Stimulated activated naive CD8-positive, alpha-beta T cell treated with anti-CD3 and anti-CD28 coated beads, Interleukin-15, Interleukin-2, amounts not matched to agents 100 U/mL and 50 U/mL, for 24 hours (primary cell): ENCODE measurements at regions not wholly inside any gene's neighbourhood (a gene's known extent, or its start where the extent isn't known, plus 50 kb on each side); places are given as distances from the start of the nearest gene placed in this dataset.
"Not testable (repeated sequence)": the region's sequence is repeated elsewhere in the genome, so short reads cannot be mapped to it uniquely, and the experiment has no call there.

Experiments
- ATAC-seq: fragments of 150-1000 bp; cut with Tn5 transposase; one replicate; pipeline ENCODE4 v1.10.0; 2021
- DNase-seq: peaks from one replicate; pipeline ENCODE4 v3.0.0; 2021

- ATAC-seq, result no peak
Measured at GRCh38 chr2:15753233-15753798, 161.6 kb downstream of the DDX1 start.

DNA sequence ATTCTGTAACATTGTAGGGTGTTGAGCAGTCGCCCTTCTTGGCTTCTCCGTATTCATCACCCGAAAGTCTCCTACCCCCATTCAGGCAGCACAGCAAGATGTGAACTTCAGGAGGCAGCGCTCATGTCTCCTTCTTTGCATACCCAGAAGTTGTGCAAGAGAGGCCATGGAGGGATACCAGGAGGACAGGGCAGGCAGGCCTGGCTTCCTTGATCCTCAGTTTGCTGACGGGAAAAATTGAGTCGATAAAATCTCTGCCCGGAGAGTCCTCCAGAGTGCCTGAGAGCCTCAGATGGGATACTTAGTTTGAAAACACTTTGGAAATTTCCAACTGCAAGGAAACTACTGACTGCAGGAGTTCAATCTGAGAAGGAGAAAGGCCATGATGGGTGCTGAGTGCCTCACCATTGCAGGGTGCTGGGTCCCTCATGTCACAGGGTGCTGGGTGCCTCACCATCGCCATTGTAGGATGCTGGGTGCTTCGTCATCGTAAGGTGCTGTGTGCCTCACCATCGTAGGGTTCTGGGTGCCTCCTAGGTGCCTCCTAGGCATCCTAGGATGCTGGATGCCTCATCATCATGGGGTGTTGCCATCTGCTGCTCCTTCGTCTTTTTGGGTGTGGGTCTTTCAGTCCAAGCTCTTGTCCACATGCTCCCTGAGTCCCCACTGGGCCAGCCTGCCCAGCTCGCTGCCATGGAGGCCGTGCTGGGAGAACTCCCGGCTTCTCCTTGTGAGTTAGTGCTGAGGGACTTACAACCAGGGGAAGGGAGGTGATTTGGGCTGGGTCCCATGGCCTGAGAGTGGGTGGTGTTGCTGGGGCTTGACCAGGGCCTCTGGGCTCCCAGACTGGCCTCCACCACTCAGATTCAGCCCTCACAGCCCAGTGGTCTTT lies 162.4 kb downstream of the DDX1 start:
- no peak for DNase-seq
- ATAC-seq, result no peak

More at GRCh38 chr2:15753233-15753798, 161.6 kb downstream of the DDX1 start:
- no peak for DNase-seq

DNA sequence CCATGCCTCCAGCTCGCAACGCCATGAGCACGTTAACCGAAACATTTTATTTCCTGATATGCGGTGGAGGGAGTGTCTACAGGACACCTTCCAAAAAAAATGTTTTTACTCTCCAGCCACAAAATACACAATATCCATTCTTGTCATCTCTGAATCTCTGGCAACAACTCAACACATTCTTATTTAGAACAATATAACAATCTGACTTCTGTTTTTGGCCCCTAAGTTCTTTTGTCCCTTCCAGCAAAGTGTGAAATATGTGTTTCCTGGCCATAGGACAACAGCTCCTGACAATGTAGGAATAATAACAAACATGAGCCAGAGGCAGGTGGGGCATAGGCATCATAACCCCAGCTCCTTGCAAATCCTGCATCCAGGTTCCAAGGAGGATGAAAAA lies 163.0 kb downstream of the DDX1 start:
- ATAC-seq (no peak), DNase-seq (no peak)

DNA sequence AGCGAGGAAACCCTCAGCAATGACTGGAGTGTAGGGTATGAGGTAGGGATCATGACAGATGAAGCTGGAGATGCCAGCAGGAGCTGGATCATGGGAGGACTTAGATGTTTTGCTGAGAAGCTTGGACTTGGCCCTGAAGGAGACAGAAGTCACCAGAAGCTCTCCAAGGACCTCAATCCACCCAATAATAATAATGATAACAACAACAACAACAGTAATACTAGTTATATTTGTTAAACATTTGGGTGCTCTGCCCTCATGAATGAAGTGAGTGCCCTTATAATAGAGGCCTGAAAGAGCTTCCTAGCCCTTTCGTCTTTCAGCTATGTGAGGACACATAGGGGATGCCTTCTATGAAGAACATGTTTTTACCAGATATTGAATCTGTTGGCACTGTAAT lies 163.9 kb downstream of the DDX1 start:
- ATAC-seq (no peak), DNase-seq (no peak)

- ATAC-seq (no peak), DNase-seq (no peak)
Measured at GRCh38 chr2:15756011-15756550, 164.4 kb downstream of the DDX1 start.

- no peak for DNase-seq
- ATAC-seq, result no peak
Measured at GRCh38 chr2:15756882-15757819, 165.5 kb downstream of the DDX1 start.

GRCh38 chr2:15757820-15758586 lies 166.3 kb downstream of the DDX1 start:
- ATAC-seq, result no peak
- DNase-seq, result no peak

DNA sequence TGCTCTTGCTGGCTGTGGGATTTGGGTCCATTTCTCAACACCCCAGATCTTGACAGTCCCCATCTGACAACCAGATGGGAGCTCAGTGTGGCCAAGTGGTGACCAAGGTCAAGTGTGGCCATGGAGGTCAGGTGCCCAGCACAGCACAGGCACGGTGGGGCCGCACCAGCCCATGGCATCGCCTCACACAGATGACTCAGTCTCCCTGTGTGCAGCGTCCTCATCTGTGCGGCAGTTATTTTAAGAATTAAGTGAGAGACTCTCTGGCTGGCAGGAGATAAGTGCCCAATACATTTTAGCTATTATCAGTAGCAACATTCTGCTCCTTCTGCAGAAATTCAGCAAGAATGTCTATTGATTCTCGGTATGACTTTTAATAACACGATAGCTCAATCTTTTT lies 167.2 kb downstream of the DDX1 start:
- ATAC-seq (no peak), DNase-seq (no peak)

DNA sequence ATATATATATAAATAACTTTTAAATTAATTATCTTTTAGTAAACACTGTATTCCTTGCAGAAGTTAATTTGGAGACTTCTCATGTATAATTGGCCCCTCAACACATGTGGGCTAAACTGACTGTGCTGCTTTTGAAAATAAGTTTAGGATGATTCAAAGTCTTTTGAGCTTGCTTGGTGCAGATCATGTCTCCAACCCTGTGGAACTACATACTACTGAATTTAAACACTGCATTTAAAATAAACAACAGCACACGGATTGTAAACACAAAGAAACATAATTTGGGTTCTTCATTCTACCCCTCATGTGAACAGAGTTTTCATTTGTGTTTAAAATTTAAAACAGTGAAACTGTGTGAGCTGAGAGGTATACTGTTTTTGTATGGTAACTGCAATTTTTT lies 167.7 kb downstream of the DDX1 start:
- no peak for ATAC-seq
- no peak for DNase-seq

GRCh38 chr2:15759791-15760190 lies 168.1 kb downstream of the DDX1 start:
- ATAC-seq, DNase-seq: not testable (repeated sequence)

DNA sequence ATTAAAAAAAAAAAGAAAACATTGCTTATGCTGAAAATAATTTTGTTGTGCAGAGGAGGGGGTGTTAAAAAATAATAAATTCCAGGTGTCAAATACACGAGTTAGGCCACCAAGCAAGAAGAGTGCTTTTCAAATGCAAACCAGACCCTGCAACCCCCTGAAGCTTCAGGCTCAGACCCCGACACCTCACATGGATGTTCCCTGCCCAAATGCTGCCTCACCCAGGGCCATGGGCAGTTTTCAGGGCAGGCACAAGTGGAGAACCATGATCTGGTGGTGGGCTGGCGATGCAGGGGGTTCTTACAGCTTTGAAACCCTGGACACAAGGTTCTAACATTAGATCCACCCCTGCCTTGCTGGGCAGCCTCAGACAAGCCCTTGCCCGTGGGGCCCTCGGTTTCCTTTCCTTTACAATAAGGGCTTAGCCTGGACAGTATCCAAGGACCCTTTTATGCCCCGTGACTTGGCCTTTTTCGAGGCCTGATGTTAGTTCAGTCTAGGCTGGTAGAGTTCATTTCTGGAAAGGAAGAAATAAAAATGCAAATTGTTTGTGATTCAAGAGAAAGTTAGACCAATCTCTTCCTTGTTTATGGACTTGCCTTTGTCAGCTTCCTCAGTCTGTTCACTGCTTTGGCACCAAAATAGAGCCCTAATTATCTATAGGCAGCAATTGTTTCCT lies 168.7 kb downstream of the DDX1 start:
- ATAC-seq (no peak), DNase-seq (no peak)

- DNase-seq (no peak), ATAC-seq (no peak)
Measured at GRCh38 chr2:15761056-15761455, 169.4 kb downstream of the DDX1 start.

- DNase-seq (no peak), ATAC-seq (no peak)
Measured at GRCh38 chr2:15761910-15762309, 170.2 kb downstream of the DDX1 start.

GRCh38 chr2:15762449-15762848 lies 170.8 kb downstream of the DDX1 start:
- DNase-seq (no peak), ATAC-seq (no peak)

- no peak for DNase-seq
- no peak for ATAC-seq
Measured at GRCh38 chr2:15763106-15763821, 171.6 kb downstream of the DDX1 start.

DNA sequence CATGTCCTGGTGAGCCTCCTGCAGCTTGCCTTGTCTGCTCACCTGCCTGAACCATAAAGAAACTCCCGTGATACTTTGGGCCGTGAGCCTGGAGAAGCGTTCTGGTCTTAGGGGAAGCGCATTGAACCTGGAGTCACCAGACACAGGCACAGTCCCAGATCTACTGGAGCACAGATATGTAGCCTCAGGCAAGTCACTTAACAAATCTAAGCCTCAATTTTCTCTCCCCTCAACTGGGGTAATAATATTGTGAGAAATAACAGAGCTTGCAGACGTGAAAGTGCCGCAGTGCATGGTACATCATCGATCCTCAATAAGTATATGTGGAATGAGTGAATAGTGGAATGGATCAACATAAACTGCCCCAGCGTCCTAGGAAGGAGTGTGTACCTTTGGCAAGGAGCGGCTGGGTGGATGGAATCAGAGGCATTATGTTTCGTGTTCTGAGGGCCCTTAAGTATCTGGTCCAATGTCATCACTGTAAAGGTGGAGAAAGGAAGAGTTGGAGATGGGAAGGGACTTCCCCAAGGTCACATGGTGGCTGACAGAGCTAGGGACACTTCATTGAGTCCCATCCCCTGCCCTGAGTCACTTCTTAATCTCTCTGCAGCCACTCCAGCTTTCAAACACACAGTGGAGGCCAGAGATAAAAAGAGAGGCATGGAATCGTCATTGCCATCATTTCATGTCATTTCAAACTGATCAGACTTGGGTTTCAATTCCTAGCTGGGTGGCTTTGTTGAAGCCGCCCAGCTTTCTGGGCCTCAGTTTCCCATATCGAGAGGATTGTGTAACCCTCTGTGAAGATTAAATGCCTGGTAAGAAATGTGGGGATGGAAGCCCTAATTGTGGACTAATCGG lies 172.4 kb downstream of the DDX1 start:
- ATAC-seq (no peak), DNase-seq (no peak)

GRCh38 chr2:15764683-15765011 lies 173.0 kb downstream of the DDX1 start:
- ATAC-seq (no peak), DNase-seq (no peak)

DNA sequence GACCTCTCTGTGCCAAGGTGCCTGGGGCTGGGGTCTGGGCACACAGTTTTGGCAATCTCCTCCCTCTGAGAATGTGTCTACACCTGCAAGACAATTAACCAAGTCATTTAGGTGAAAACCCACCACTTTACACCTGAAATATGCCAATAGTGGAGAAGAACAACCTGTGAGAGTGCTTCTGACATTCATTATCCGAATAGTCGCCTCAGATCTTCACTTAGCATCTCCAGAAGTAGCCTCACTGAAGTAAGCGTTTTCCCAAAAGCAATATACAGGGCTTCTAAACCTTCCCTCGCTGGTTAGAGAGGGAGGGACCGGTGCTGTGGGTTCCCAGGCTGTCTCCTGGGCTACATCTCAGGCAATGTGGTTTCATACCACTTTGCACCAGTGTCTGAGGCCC lies 173.5 kb downstream of the DDX1 start:
- ATAC-seq, result no peak
- no peak for DNase-seq

- DNase-seq (no peak), ATAC-seq (no peak)
Measured at GRCh38 chr2:15765686-15766302, 174.1 kb downstream of the DDX1 start.
